ENCODE measurements at regions not wholly inside any gene's neighbourhood (a gene's known extent, or its start where the extent isn't known, plus 50 kb on each side); places are given as distances from the start of the nearest gene placed in this dataset.

- H3K27ac ChIP-seq: no peak overlapping the region
- no peak for TF ChIP-seq ZFX (IDR thresholded peaks at IDR 0.05)
- TF ChIP-seq CTCF (conservative IDR thresholded peaks at IDR 0.05): no peak
Observed at GRCh38 chr2:77962943-77963342, 440.8 kb upstream of the LRRTM4 start.

DNA sequence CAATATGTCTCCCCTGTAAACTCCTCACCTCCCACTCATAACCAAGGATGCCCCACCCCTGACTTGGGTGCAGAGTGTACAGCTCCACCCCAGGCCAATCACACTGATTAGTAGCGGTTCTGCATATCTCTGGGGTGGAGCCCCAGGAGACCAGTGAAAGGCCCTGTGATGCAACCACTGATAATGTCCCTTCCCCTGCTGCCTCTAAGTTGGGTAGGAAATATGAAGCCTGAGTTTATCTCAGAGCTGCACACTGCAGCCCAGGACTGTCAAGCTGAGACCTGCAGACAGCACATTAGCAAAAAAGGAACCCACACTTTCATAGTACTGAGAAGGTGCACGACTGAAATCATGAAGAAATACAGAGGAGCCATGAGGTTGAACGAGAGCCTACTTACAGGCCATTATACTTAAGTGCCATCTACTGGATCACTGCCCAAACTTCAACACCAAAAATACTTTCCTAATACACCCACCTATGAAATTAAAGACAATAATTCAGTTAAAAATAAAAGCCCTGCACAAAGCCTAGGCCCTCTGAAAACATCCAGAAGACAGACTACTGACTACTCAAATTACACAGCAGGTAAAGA is 455.4 kb upstream of the LRRTM4 start:
- no peak overlapping the region for H3K27ac ChIP-seq
- TF ChIP-seq CTCF (conservative IDR thresholded peaks at IDR 0.05): peak; percentile 19; the same call in 1 of the 2 replicates
- no peak for TF ChIP-seq ZFX (IDR thresholded peaks at IDR 0.05)

- TF ChIP-seq ZFX (IDR thresholded peaks at IDR 0.05): no peak
- no peak for TF ChIP-seq CTCF (conservative IDR thresholded peaks at IDR 0.05)
Observed at GRCh38 chr2:77995161-77995560, 473.0 kb upstream of the LRRTM4 start.

DNA sequence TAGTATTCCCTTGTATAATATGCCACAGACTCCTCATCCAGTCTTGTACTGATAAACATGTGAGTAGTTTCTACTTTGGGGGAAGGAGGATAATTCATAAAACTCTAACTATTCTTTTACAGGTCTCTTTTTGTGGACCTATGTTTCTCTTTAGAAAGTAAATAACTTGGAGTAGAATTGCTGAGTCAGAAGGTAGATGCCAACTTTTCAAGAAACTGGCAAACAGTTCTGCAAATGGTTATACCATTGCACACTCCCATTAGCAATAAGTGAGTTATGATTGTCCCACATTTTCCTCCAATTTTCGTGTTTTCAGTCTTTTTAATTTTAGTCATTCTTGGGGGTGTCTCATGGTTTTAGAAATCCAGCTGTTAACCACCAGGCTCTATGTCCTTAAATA is 477.2 kb upstream of the LRRTM4 start:
- no peak overlapping the region for H3K27ac ChIP-seq
- TF ChIP-seq ZFX (IDR thresholded peaks at IDR 0.05): no peak
- no peak for TF ChIP-seq CTCF (conservative IDR thresholded peaks at IDR 0.05)

More at GRCh38 chr2:77995161-77995560, 473.0 kb upstream of the LRRTM4 start:
- H3K27ac ChIP-seq: no peak overlapping the region

GRCh38 chr2:78009289-78009688 is 487.1 kb upstream of the LRRTM4 start:
- TF ChIP-seq ZFX (IDR thresholded peaks at IDR 0.05) (no peak), CTCF (conservative IDR thresholded peaks at IDR 0.05) (no peak)
- no peak overlapping the region for H3K27ac ChIP-seq

GRCh38 chr2:78011251-78011650 is 489.1 kb upstream of the LRRTM4 start:
- TF ChIP-seq CTCF (conservative IDR thresholded peaks at IDR 0.05) (no peak), ZFX (IDR thresholded peaks at IDR 0.05) (no peak)
- H3K27ac ChIP-seq: no peak overlapping the region

DNA sequence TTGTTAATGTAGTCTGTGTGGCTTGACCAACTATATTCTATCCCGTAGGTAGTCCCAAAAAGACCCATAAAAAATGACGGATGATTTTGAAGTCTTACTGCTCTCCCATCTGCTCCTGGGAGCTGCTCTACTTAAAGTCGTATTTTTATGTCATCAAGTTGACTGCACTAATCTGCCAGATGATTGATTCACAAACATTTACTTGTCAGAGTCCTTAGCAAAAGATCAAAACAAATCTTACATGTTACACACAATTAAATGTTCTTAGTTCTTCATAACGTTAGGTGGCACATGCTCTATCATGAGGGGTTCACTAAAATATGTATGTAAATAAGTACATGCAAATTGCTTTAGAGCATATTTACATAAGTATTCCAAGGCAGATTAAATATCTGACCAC is 498.3 kb upstream of the LRRTM4 start:
- TF ChIP-seq CTCF (conservative IDR thresholded peaks at IDR 0.05) (no peak), ZFX (IDR thresholded peaks at IDR 0.05) (no peak)
- no peak overlapping the region for H3K27ac ChIP-seq
